HG02870 (cell line): ENCODE measurements at regions not wholly inside any gene's neighbourhood (a gene's known extent, or its start where the extent isn't known, plus 50 kb on each side); places are given as distances from the start of the nearest gene placed in this dataset.

Experiments used
- ATAC-seq: cut with Tn5 transposase; IDR thresholded peaks from one replicate; pipeline ENCODE4 v1.9.1; 2021; ENCODE audit warnings: mild to moderate bottlenecking, moderate library complexity; ENCODE audit not compliant: unreplicated experiment

GRCh38 chr17:52287611-52288010 lies 129.1 kb upstream of the CA10 start:
- ATAC-seq: no peak

GRCh38 chr17:52283872-52284271 lies 125.4 kb upstream of the CA10 start:
- ATAC-seq: no peak

GRCh38 chr17:52276381-52277008 lies 118.0 kb upstream of the CA10 start:
- ATAC-seq: no peak

GRCh38 chr17:52271781-52272180 lies 113.3 kb upstream of the CA10 start:
- no peak for ATAC-seq

- no peak for ATAC-seq
Measured at GRCh38 chr17:52255347-52255746, 96.8 kb upstream of the CA10 start.

- no peak for ATAC-seq
Measured at GRCh38 chr17:52244689-52245088, 86.2 kb upstream of the CA10 start.

- ATAC-seq: no peak
Measured at GRCh38 chr17:52242268-52242667, 83.8 kb upstream of the CA10 start.

GRCh38 chr17:52237151-52237550 lies 78.6 kb upstream of the CA10 start:
- ATAC-seq: no peak

- ATAC-seq: no peak
Measured at GRCh38 chr17:52235516-52235915, 77.0 kb upstream of the CA10 start.

GRCh38 chr17:52233632-52234031 lies 75.1 kb upstream of the CA10 start:
- no peak for ATAC-seq

- no peak for ATAC-seq
Measured at GRCh38 chr17:52233176-52233575, 74.7 kb upstream of the CA10 start.

GRCh38 chr17:52228823-52229222 lies 70.3 kb upstream of the CA10 start:
- no peak for ATAC-seq

- no peak for ATAC-seq
Measured at GRCh38 chr17:52227926-52228325, 69.4 kb upstream of the CA10 start.

GRCh38 chr17:52213451-52213850 lies 54.9 kb upstream of the CA10 start:
- ATAC-seq: no peak

- no peak for ATAC-seq
Measured at GRCh38 chr17:52212851-52213250, 54.3 kb upstream of the CA10 start.

GRCh38 chr17:52209507-52209906 lies 51.0 kb upstream of the CA10 start:
- ATAC-seq: no peak
